ENCODE measurements at regions not wholly inside any gene's neighbourhood (a gene's known extent, or its start where the extent isn't known, plus 50 kb on each side); places are given as distances from the start of the nearest gene placed in this dataset.

DNA sequence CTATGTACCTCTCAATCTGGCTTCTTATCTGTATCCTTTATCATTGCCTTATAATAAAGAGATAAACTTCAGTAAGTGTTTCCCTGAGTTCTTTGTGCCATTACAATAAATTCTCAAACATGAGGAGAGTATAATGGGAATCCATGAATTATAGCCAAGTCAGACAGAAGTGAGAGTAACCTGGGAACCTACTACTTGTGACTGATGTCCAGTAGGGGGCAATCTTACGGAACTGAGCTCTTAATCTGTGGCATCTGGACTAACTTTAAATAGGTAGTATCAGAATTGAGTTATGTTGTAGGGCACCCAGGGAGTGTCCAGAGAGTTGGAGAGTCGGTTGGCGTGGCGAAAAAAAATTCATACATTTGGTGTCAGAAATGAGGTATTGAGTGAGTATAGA is 542.6 kb downstream of the ZBBX start:
- no peak for TF ChIP-seq POLR2A (IDR thresholded peaks at IDR 0.05)
- TF ChIP-seq, protein P1, sequence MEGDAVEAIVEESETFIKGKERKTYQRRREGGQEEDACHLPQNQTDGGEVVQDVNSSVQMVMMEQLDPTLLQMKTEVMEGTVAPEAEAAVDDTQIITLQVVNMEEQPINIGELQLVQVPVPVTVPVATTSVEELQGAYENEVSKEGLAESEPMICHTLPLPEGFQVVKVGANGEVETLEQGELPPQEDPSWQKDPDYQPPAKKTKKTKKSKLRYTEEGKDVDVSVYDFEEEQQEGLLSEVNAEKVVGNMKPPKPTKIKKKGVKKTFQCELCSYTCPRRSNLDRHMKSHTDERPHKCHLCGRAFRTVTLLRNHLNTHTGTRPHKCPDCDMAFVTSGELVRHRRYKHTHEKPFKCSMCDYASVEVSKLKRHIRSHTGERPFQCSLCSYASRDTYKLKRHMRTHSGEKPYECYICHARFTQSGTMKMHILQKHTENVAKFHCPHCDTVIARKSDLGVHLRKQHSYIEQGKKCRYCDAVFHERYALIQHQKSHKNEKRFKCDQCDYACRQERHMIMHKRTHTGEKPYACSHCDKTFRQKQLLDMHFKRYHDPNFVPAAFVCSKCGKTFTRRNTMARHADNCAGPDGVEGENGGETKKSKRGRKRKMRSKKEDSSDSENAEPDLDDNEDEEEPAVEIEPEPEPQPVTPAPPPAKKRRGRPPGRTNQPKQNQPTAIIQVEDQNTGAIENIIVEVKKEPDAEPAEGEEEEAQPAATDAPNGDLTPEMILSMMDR (IDR thresholded peaks at IDR 0.05), result peak in 6 of 7 experiments; percentile 6 to 26 (median 22)

Data from body of pancreas (tissue), 4 donors.